Islet precursor cell (in vitro differentiated cells): ENCODE measurements at regions not wholly inside any gene's neighbourhood (a gene's known extent, or its start where the extent isn't known, plus 50 kb on each side); places are given as distances from the start of the nearest gene placed in this dataset.
"Not testable (repeated sequence)": the region's sequence is repeated elsewhere in the genome, so short reads cannot be mapped to it uniquely, and the experiment has no call there.

Experiments used
- DNase-seq: peaks from one replicate; pipeline ENCODE4 v3.0.0-alpha.2; 2018

- DNase-seq, result no peak
These were observed 117.9 kb upstream of the MED14 start for GRCh38 chrX:40853004-40853815.

- DNase-seq, result no peak
These were observed 118.4 kb upstream of the MED14 start for GRCh38 chrX:40853816-40854123.

- no peak for DNase-seq
These were observed 118.9 kb upstream of the MED14 start for GRCh38 chrX:40854242-40854641.

- no peak for DNase-seq
These were observed 120.1 kb upstream of the MED14 start for GRCh38 chrX:40855411-40855810.

- no peak for DNase-seq
These were observed 120.7 kb upstream of the MED14 start for GRCh38 chrX:40855932-40856515.

- DNase-seq, result not testable (repeated sequence)
These were observed 126.7 kb upstream of the MED14 start for GRCh38 chrX:40861952-40862554.

GRCh38 chrX:40863260-40863659, 127.9 kb upstream of the MED14 start:
- not testable (repeated sequence) for DNase-seq

GRCh38 chrX:40863671-40864070, 128.3 kb upstream of the MED14 start:
- no peak for DNase-seq

GRCh38 chrX:40864972-40865371, 129.6 kb upstream of the MED14 start:
- no peak for DNase-seq

GRCh38 chrX:40866893-40867292, 131.6 kb upstream of the MED14 start:
- DNase-seq, result no peak

- DNase-seq, result peak; percentile 71
These were observed 132.0 kb upstream of the MED14 start for GRCh38 chrX:40867352-40867751.

- DNase-seq, result no peak
These were observed 133.5 kb upstream of the MED14 start for GRCh38 chrX:40868868-40869267.

- not testable (repeated sequence) for DNase-seq
These were observed 135.6 kb upstream of the MED14 start for GRCh38 chrX:40870982-40871381.

- DNase-seq, result no peak
These were observed 136.2 kb upstream of the MED14 start for GRCh38 chrX:40871385-40872082.

- no peak for DNase-seq
These were observed 137.0 kb upstream of the MED14 start for GRCh38 chrX:40872351-40872750.

GRCh38 chrX:40875476-40875875, 140.1 kb upstream of the MED14 start:
- DNase-seq, result no peak

- no peak for DNase-seq
These were observed 142.5 kb upstream of the MED14 start for GRCh38 chrX:40877887-40878286.

GRCh38 chrX:40878766-40879165, 143.4 kb upstream of the MED14 start:
- no peak for DNase-seq

- DNase-seq, result not testable (repeated sequence)
These were observed 143.8 kb upstream of the MED14 start for GRCh38 chrX:40879172-40879571.

GRCh38 chrX:40880712-40881111, 145.4 kb upstream of the MED14 start:
- no peak for DNase-seq

GRCh38 chrX:40883021-40883619, 147.8 kb upstream of the MED14 start:
- DNase-seq, result no peak

- no peak for DNase-seq
These were observed 150.6 kb upstream of the MED14 start for GRCh38 chrX:40885989-40886388.

- DNase-seq, result no peak
These were observed 152.1 kb upstream of the MED14 start for GRCh38 chrX:40887476-40887875.
